Epithelial cell of esophagus (primary cell): ENCODE measurements at regions not wholly inside any gene's neighbourhood (a gene's known extent, or its start where the extent isn't known, plus 50 kb on each side); places are given as distances from the start of the nearest gene placed in this dataset.
A peak's percentile ranks its signal among the peaks of the same experiment; 100 is the strongest.

ENCODE experiments used
- DNase-seq: peaks from one replicate; pipeline ENCODE4 v3.0.0; 2010; ENCODE audit warnings: low read depth
- H3K4me3 ChIP-seq: 2 replicates; pipeline ENCODE4 v1.5.1; 2011; ENCODE audit warnings: mild to moderate bottlenecking, low read length, control low read depth
- TF ChIP-seq, protein P1 (sequence below): IDR thresholded peaks from 2 replicates; pipeline ENCODE4 v1.5.1; 2011; ENCODE audit warnings: low read depth, mild to moderate bottlenecking, low read length, control low read depth, inconsistent platforms; ENCODE audit not compliant: insufficient read depth; ENCODE audit errors: missing control alignments

DNA sequence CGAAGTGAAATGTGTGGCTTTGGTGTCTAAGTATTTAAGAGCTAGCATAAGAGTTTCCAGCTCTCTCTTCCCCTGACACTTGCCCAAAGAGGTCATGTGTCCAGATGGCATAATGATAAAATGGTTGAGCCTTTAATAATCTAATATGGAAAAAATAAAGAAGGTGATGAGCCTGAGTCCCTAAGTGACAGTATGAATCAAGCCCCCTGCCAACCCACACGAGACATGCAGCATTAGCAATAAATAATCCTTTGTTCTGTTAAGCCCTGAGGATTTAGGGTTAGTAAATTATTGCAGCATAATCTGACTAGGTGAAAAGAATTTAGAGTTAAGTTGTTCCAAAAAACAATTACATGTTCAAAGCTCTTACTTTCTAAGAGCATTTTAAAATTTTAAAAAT is 217.2 kb upstream of the CCDC150 start:
- H3K4me3 ChIP-seq, result no peak overlapping the region
- TF ChIP-seq, protein P1, sequence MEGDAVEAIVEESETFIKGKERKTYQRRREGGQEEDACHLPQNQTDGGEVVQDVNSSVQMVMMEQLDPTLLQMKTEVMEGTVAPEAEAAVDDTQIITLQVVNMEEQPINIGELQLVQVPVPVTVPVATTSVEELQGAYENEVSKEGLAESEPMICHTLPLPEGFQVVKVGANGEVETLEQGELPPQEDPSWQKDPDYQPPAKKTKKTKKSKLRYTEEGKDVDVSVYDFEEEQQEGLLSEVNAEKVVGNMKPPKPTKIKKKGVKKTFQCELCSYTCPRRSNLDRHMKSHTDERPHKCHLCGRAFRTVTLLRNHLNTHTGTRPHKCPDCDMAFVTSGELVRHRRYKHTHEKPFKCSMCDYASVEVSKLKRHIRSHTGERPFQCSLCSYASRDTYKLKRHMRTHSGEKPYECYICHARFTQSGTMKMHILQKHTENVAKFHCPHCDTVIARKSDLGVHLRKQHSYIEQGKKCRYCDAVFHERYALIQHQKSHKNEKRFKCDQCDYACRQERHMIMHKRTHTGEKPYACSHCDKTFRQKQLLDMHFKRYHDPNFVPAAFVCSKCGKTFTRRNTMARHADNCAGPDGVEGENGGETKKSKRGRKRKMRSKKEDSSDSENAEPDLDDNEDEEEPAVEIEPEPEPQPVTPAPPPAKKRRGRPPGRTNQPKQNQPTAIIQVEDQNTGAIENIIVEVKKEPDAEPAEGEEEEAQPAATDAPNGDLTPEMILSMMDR, result no peak
- DNase-seq, result no peak

DNA sequence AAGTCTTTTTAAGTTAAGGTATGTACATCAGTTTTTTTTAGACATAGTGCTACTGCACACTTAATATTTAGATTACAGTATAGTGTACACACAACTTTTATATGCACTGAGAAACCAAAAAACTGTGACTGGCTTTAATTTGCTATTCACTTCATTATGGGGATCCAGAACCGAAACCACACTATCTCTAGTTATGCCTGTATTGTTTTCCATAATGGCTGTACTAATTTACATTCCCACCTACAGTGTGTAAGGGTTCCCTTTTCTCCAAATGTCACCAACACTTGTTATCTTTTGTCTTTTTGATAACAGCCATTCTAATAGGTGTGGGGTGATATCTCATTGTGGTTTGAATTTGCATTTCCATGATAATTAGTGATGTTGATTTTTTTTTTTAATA is 213.4 kb upstream of the CCDC150 start:
- TF ChIP-seq, protein P1, result no peak
- no peak overlapping the region for H3K4me3 ChIP-seq
- DNase-seq, result no peak

DNA sequence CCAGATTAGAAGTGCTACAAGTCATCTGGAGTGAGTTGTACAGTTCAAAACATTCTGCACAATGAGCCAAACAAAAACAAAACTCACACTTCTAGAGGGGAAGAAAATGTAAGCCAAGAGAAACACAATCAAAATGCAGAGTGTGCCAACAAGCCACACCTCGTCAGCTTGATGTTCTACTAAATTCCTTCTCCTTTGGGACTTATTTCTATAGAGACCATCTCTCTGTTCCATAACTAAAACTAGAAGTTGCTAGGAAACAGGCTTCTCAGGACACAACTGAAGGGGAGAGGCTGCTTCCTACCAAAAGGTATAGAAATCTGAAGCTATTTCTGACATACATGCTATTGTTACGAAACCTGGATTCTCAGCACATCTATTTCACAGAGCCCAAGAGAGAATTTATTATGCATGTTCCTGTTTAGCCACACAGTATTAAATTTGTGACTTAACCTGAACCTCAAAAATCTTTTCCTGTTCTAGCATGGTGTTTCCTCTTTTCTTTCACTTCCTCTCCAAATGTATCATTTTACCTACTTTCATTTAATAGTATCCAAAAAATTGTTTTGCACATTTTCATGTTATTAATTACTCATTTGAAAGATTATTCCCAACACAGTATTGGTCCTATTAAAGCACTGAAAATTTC is 211.4 kb upstream of the CCDC150 start:
- TF ChIP-seq, protein P1, result no peak
- DNase-seq, result no peak

DNA sequence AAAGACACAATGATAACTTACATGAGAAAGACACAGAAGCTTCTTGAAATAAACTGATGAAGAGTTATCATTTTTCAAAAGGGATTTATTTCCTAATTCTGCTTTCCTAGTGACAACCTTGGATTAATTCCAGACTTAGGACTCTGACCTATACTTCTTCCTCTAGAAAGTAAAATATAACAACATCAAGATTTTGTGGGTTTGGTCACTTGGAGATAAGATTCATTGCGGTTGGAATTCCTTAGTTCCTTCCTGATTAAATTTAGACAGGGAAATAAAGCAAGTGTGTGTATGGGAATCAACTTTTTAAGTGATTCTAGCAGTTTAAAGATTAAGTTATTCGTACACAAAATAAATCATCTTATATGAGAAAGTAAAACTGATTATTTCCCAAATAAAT is 208.4 kb upstream of the CCDC150 start:
- no peak for DNase-seq
- TF ChIP-seq, protein P1, result no peak

More for the DNA sequence above, 211.4 kb upstream of the CCDC150 start:
- no peak overlapping the region for H3K4me3 ChIP-seq

DNA sequence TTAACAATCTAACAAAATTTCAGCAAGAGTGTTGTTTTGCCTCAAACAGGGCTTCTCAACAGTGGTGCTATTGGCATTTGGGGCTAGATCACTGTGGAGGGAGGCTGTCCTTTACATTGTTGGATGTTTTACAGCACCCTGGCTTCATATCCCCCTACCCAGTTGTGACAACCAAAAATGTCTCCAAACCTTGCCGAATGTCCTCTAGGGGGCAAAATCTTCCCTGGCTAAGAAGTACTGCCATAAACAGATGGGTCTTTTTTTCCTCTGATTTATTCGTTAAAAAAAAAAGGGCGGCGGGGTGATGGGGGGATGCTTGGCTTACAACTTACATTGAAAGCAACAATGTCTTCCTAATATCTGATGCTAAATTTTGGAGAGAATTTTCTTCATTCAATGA is 207.6 kb upstream of the CCDC150 start:
- TF ChIP-seq, protein P1, result peak; percentile 47
- no peak overlapping the region for H3K4me3 ChIP-seq
- peak; percentile 19 for DNase-seq

More for the DNA sequence above, 208.4 kb upstream of the CCDC150 start:
- no peak overlapping the region for H3K4me3 ChIP-seq

DNA sequence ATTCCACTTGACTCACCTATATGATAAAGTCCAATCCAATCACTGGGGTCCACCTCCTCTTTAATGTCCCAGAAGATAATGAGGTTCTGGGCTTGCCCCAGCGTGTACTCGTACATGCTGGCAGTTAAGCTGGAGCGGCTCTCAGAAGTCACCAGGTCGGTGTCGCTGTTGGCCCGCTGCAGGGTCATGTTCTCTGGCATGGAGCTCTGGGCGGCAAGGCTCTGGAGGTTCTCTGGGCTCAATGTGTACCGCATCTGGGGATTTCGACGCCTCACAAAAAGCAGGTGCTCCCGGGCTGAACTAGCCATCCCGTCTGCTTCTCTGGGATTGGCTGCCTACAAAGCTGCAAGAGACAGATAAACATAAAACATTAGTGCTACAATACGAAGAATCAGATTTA is 206.4 kb upstream of the CCDC150 start:
- H3K4me3 ChIP-seq, result no peak overlapping the region
- TF ChIP-seq, protein P1, result no peak
- no peak for DNase-seq

DNA sequence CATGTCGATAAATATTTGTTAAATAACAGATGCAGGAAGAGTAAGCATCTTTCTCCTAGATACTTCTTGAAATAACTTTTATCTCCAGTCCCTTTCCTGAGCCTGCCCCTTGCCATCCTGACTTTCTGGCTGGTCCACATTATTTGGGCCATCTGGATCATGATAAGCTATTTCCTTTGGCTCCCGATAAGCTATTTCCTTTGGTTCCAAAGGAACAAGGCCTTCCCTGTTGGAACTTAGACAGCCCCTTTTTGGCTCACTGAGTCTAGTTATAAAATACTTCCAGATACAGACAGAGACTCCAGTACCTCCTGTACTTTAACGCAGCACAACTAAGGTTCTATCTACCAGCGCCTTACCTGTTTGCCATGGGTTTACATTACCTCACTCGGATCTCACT is 205.3 kb upstream of the CCDC150 start:
- DNase-seq, result no peak

More for the DNA sequence above, 205.3 kb upstream of the CCDC150 start:
- TF ChIP-seq, protein P1, result no peak
- H3K4me3 ChIP-seq, result no peak overlapping the region
